GM18873 (cell line): ENCODE measurements at regions not wholly inside any gene's neighbourhood (a gene's known extent, or its start where the extent isn't known, plus 50 kb on each side); places are given as distances from the start of the nearest gene placed in this dataset.

Experiments used
- ATAC-seq: cut with Tn5 transposase; IDR thresholded peaks from one replicate; pipeline ENCODE4 v1.9.1; 2021; ENCODE audit warnings: mild to moderate bottlenecking, moderate library complexity, moderate number of reproducible peaks; ENCODE audit not compliant: unreplicated experiment, low FRiP score

DNA sequence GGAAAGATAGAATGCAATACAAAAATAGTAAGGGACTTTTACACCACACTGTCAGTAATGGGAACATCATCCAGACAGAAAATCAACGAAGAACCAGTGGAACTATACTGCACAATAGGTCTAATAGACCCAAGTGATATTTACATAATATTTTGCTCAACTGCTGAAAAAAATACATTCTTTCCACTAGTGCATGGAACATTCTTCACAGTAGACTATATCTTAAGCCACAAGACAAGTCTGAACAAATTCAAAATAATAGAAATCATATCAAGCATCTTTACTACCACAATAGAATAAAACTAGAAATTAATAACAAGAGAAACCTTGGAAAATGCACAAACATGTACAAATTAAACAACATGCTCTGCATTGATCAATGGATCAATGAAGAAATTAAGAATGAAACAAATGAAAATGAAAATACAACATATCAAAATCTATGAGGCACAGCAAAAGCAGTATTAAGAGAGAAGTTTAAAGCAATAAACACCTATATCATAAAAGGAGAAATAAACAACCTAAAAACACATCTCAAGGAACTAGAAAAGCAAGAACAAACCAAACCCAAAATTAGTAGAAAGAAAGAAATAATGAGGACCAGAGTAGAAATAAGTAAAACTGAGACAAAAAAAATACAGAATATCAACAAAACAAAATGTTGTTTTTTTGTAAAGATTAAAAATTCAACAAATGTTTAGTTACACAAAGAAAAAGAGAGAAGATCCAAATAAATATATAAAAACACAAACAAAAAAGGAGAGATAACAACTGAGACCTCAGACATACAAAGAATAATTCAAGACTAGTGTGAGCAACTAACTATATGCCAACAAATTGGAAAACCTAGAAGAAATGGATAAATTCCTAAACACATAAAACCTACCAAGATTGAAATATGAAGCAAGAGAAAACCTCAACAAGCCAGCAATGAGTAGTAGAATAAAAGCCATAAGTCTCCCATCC is 51.5 kb upstream of the ANTXR2 start:
- ATAC-seq: no peak
